MM.1S (cell line): ENCODE measurements at regions not wholly inside any gene's neighbourhood (a gene's known extent, or its start where the extent isn't known, plus 50 kb on each side); places are given as distances from the start of the nearest gene placed in this dataset.

ENCODE experiments used
- EZH2phosphoT487 ChIP-seq: fragments of 300-600 bp; sonication (generic); IDR thresholded peaks from 2 replicates; pipeline ENCODE4 v1.6.1; 2018; ENCODE audit warnings: antibody characterized with exemption, low read length
- TF ChIP-seq, protein P1 (sequence below): fragments of 300-600 bp; sonication (generic); IDR thresholded peaks from 2 replicates; pipeline ENCODE4 v1.5.1; 2016; ENCODE audit warnings: antibody characterized with exemption, low read length, mixed read lengths

DNA sequence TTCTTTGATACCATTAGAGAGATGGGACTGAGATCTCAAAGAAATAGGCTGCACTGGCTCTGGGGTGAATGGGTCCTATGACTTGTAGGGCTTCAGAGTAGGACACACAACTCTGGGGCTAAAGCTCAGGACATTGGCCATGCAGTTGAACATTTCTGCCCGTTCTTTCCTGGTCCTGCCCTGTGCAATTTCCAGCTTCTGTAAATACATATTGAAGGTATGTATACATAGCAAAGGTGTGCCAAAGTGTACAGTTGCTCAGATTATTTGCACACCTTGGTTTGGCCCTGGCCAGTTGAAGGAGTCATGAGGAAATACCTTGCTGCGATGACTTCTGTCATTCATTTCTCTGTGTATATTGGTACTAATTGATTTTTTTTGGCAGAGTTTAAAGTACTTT is 52.8 kb upstream of the TAF11L2 start:
- TF ChIP-seq, protein P1, sequence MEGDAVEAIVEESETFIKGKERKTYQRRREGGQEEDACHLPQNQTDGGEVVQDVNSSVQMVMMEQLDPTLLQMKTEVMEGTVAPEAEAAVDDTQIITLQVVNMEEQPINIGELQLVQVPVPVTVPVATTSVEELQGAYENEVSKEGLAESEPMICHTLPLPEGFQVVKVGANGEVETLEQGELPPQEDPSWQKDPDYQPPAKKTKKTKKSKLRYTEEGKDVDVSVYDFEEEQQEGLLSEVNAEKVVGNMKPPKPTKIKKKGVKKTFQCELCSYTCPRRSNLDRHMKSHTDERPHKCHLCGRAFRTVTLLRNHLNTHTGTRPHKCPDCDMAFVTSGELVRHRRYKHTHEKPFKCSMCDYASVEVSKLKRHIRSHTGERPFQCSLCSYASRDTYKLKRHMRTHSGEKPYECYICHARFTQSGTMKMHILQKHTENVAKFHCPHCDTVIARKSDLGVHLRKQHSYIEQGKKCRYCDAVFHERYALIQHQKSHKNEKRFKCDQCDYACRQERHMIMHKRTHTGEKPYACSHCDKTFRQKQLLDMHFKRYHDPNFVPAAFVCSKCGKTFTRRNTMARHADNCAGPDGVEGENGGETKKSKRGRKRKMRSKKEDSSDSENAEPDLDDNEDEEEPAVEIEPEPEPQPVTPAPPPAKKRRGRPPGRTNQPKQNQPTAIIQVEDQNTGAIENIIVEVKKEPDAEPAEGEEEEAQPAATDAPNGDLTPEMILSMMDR, result no peak
- TF ChIP-seq EZH2phosphoT487, result no peak
